Fibroblast of mammary gland (primary cell): ENCODE measurements at regions not wholly inside any gene's neighbourhood (a gene's known extent, or its start where the extent isn't known, plus 50 kb on each side); places are given as distances from the start of the nearest gene placed in this dataset.

Source experiments
- DNase-seq: peaks from one replicate; pipeline ENCODE4 v3.0.0-alpha.2; 2010; ENCODE audit warnings: low read depth
- H3K4me3 ChIP-seq: 2 replicates; pipeline ENCODE4 v1.5.1; 2011; ENCODE audit warnings: low read depth, mild to moderate bottlenecking, low read length, moderate library complexity; ENCODE audit not compliant: control insufficient read depth
- TF ChIP-seq, protein P1 (sequence below): conservative IDR thresholded peaks from 2 replicates; pipeline ENCODE4 v1.5.1; 2011; ENCODE audit warnings: low read depth, low read length, inconsistent platforms; ENCODE audit not compliant: control insufficient read depth, insufficient read depth

GRCh38 chr4:152258804-152259708, 276.8 kb downstream of the FBXW7 start:
- TF ChIP-seq, protein P1, sequence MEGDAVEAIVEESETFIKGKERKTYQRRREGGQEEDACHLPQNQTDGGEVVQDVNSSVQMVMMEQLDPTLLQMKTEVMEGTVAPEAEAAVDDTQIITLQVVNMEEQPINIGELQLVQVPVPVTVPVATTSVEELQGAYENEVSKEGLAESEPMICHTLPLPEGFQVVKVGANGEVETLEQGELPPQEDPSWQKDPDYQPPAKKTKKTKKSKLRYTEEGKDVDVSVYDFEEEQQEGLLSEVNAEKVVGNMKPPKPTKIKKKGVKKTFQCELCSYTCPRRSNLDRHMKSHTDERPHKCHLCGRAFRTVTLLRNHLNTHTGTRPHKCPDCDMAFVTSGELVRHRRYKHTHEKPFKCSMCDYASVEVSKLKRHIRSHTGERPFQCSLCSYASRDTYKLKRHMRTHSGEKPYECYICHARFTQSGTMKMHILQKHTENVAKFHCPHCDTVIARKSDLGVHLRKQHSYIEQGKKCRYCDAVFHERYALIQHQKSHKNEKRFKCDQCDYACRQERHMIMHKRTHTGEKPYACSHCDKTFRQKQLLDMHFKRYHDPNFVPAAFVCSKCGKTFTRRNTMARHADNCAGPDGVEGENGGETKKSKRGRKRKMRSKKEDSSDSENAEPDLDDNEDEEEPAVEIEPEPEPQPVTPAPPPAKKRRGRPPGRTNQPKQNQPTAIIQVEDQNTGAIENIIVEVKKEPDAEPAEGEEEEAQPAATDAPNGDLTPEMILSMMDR: no peak
- peak; percentile 86 for DNase-seq
- H3K4me3 ChIP-seq: no peak overlapping the region

DNA sequence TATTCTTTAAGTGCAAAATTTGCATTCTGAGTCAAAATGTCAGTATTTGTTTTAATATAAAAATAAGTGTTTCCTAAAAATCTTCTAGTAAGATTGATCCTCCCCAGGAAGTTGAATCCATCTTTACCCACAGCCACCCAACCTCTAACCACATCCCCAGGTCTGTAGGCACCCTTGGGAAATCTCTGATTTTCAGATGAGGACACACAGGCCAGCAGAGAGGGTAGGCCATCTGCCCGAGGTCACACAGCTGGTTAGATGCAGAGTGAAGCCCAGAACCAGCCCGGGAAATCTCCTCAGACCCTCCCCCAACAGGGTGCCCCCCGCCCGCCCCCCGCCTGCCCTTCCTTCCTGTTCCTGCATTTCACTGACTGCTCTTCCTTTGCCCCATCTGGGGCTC, 277.5 kb downstream of the FBXW7 start:
- DNase-seq: no peak
- H3K4me3 ChIP-seq: no peak overlapping the region
- TF ChIP-seq, protein P1: no peak

GRCh38 chr4:152257601-152258066, 278.3 kb downstream of the FBXW7 start:
- H3K4me3 ChIP-seq: no peak overlapping the region

DNA sequence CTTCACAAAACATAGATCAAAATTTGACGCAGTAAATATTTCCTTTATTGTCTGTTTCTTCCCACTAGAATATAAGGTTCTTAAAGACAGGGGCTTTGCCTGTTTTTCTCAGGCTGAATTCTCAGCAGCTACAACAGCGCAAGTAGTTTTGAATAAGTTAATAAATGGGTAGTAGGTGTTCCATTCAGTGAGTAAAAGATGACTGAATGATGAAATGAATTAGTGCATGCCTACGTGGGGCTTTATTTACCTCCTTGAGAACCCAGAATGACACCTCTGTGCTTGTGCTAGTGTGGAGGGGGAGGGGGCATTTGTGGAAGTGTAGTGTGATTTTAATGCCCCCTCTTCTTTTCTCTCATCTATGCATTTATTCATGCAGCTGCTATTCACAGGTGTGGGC, 278.9 kb downstream of the FBXW7 start:
- TF ChIP-seq, protein P1: no peak
- no peak overlapping the region for H3K4me3 ChIP-seq
- no peak for DNase-seq

More at GRCh38 chr4:152257601-152258066, 278.3 kb downstream of the FBXW7 start:
- TF ChIP-seq, protein P1: no peak
- DNase-seq: no peak

GRCh38 chr4:152255437-152255836, 280.5 kb downstream of the FBXW7 start:
- H3K4me3 ChIP-seq: no peak overlapping the region
- TF ChIP-seq, protein P1: no peak
- DNase-seq: peak; percentile 42

GRCh38 chr4:152248347-152248746, 287.5 kb downstream of the FBXW7 start:
- TF ChIP-seq, protein P1: no peak
- no peak for DNase-seq
- no peak overlapping the region for H3K4me3 ChIP-seq
